MM.1S (cell line): ENCODE measurements at regions not wholly inside any gene's neighbourhood (a gene's known extent, or its start where the extent isn't known, plus 50 kb on each side); places are given as distances from the start of the nearest gene placed in this dataset.

Experiments
- DNase-seq: peaks from one replicate; pipeline ENCODE4 v3.0.0-alpha.2; 2015
- H2AFZ ChIP-seq: fragments of 300-600 bp; sonication (generic); 2 replicates; pipeline ENCODE4 v1.6.0; 2016; ENCODE audit warnings: antibody characterized with exemption, low read length
- H3F3A ChIP-seq: fragments of 300-600 bp; sonication (generic); 2 replicates; pipeline ENCODE4 v1.6.1; 2016; ENCODE audit warnings: mild to moderate bottlenecking, antibody characterized with exemption, low read length, moderate library complexity, mixed read lengths; ENCODE audit not compliant: insufficient read depth
- H3K27ac ChIP-seq: fragments of 300-600 bp; sonication (generic); 2 replicates; pipeline ENCODE4 v1.5.1; 2016; ENCODE audit warnings: mild to moderate bottlenecking, low read length
- H3K27me3 ChIP-seq: fragments of 300-600 bp; sonication (generic); replicated peaks from 2 replicates; pipeline ENCODE4 v1.6.0; 2016; ENCODE audit warnings: low read length; ENCODE audit not compliant: insufficient read depth
- H3K36me3 ChIP-seq: fragments of 300-600 bp; sonication (generic); replicated peaks from 2 replicates; pipeline ENCODE4 v1.6.1; 2016; ENCODE audit warnings: mild to moderate bottlenecking, low read length, mixed read lengths; ENCODE audit not compliant: insufficient read depth
- H3K4me1 ChIP-seq: fragments of 300-600 bp; sonication (generic); 2 replicates; pipeline ENCODE4 v1.6.1; 2016; ENCODE audit warnings: low read length, mixed read lengths
- H3K4me2 ChIP-seq: fragments of 300-600 bp; sonication (generic); 2 replicates; pipeline ENCODE4 v1.6.0; 2016; ENCODE audit warnings: low read depth, low read length
- H3K4me3 ChIP-seq: fragments of 300-600 bp; sonication (generic); 2 replicates; pipeline ENCODE4 v1.5.1; 2016; ENCODE audit warnings: low read length, mixed read lengths
- H3K79me2 ChIP-seq: fragments of 300-600 bp; sonication (generic); 2 replicates; pipeline ENCODE4 v1.6.1; 2016; ENCODE audit warnings: mixed run types, low read length, mixed read lengths
- H3K9ac ChIP-seq: fragments of 300-600 bp; sonication (generic); 2 replicates; pipeline ENCODE4 v1.6.1; 2016; ENCODE audit warnings: low read length, mixed read lengths
- H3K9me2 ChIP-seq: fragments of 300-600 bp; sonication (generic); replicated peaks from 2 replicates; pipeline ENCODE4 v1.6.1; 2016; ENCODE audit warnings: mild to moderate bottlenecking, low read length, mixed read lengths; ENCODE audit not compliant: insufficient read depth
- H3K9me3 ChIP-seq: fragments of 300-600 bp; sonication (generic); replicated peaks from 2 replicates; pipeline ENCODE4 v1.6.1; 2016; ENCODE audit warnings: mild to moderate bottlenecking, low read length, mixed read lengths; ENCODE audit not compliant: insufficient read depth
- H4K20me1 ChIP-seq: fragments of 300-600 bp; sonication (generic); 2 replicates; pipeline ENCODE4 v1.6.1; 2016; ENCODE audit warnings: mild to moderate bottlenecking, low read length, moderate library complexity, mixed read lengths; ENCODE audit not compliant: insufficient read depth
- EZH2 ChIP-seq: fragments of 300-600 bp; sonication (generic); optimal IDR thresholded peaks from 2 replicates; pipeline ENCODE3; 2017; ENCODE audit warnings: low read depth, mild to moderate bottlenecking, antibody characterized with exemption, low read length, mixed read lengths
- EZH2phosphoT487 ChIP-seq: fragments of 300-600 bp; sonication (generic); IDR thresholded peaks from 2 replicates; pipeline ENCODE4 v1.6.1; 2018; ENCODE audit warnings: antibody characterized with exemption, low read length
- TF ChIP-seq, protein P1 (sequence below): fragments of 300-600 bp; sonication (generic); IDR thresholded peaks from 2 replicates; pipeline ENCODE4 v1.5.1; 2016; ENCODE audit warnings: antibody characterized with exemption, low read length, mixed read lengths

DNA sequence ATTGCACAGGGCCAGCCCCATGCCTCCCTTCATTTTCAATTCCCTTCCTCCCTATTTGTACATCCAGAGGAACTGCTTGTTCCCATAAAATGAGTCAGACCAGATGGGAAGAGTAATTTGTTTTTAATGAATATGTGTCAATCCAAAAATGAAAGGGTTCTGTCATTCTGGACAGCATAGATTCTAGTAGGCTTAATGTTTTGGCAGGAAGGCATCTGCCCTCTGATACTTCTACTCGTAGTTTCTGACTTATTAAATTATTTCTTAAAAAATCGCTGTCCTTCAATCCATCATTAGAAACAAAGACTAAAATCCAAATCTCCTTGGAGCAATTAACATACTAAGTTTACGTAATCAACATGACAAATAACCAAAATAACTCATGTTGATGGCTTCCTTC lies 665.5 kb downstream of the TENT5A start:
- Histone ChIP-seq H3K9me2 (no peaks in the 10 kb centered on the region), H3F3A (no peaks in the 10 kb centered on the region), H3K4me2 (no peak overlapping the region), H3K4me3 (no peak overlapping the region), H4K20me1 (no peaks in the 10 kb centered on the region), H3K79me2 (no peaks in the 10 kb centered on the region), H3K4me1 (no peaks in the 10 kb centered on the region), H3K27me3 (no peaks in the 10 kb centered on the region), H3K36me3 (no peaks in the 10 kb centered on the region), H3K9ac (no peak overlapping the region), H2AFZ (no peak overlapping the region), H3K9me3 (no peaks in the 10 kb centered on the region), H3K27ac (no peak overlapping the region)
- DNase-seq: no peak
- no peak for TF ChIP-seq EZH2
- no peak for TF ChIP-seq EZH2phosphoT487
- TF ChIP-seq, protein P1, sequence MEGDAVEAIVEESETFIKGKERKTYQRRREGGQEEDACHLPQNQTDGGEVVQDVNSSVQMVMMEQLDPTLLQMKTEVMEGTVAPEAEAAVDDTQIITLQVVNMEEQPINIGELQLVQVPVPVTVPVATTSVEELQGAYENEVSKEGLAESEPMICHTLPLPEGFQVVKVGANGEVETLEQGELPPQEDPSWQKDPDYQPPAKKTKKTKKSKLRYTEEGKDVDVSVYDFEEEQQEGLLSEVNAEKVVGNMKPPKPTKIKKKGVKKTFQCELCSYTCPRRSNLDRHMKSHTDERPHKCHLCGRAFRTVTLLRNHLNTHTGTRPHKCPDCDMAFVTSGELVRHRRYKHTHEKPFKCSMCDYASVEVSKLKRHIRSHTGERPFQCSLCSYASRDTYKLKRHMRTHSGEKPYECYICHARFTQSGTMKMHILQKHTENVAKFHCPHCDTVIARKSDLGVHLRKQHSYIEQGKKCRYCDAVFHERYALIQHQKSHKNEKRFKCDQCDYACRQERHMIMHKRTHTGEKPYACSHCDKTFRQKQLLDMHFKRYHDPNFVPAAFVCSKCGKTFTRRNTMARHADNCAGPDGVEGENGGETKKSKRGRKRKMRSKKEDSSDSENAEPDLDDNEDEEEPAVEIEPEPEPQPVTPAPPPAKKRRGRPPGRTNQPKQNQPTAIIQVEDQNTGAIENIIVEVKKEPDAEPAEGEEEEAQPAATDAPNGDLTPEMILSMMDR: no peak

DNA sequence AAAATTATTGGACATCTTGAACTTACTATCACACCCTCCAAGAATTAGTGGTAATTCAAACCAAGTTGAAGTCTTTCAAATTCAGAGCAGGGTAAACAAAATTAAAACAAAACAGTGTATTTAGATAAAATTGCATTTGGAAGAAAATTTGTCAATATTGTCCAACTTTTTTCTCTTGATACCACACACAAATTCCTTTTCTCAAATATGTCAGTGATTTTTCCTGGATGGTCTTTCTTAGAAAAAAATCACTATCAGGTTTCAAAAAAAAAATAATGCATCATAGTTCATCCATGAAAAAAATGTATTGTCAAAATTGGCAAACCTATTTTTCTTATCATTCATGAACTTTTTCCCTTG lies 667.1 kb downstream of the TENT5A start:
- Histone ChIP-seq H3K9ac (no peak overlapping the region), H3F3A (no peaks in the 10 kb centered on the region), H2AFZ (no peak overlapping the region), H3K4me2 (no peak overlapping the region), H3K4me1 (no peaks in the 10 kb centered on the region), H3K9me3 (no peaks in the 10 kb centered on the region), H3K36me3 (no peaks in the 10 kb centered on the region), H3K79me2 (no peaks in the 10 kb centered on the region), H3K27ac (no peak overlapping the region), H3K9me2 (no peaks in the 10 kb centered on the region), H4K20me1 (no peaks in the 10 kb centered on the region), H3K27me3 (no peaks in the 10 kb centered on the region), H3K4me3 (no peak overlapping the region)
- TF ChIP-seq EZH2: no peak
- no peak for TF ChIP-seq EZH2phosphoT487
- TF ChIP-seq, protein P1: no peak
- DNase-seq: no peak

- Histone ChIP-seq H3K4me2 (no peak overlapping the region), H4K20me1 (no peaks in the 10 kb centered on the region), H3K9me3 (no peaks in the 10 kb centered on the region), H3K27ac (no peak overlapping the region), H2AFZ (no peak overlapping the region), H3K36me3 (no peaks in the 10 kb centered on the region), H3K9me2 (no peaks in the 10 kb centered on the region), H3K79me2 (no peaks in the 10 kb centered on the region), H3F3A (no peaks in the 10 kb centered on the region), H3K4me1 (no peaks in the 10 kb centered on the region), H3K4me3 (no peak overlapping the region), H3K9ac (no peak overlapping the region), H3K27me3 (no peaks in the 10 kb centered on the region)
- TF ChIP-seq EZH2 (no peak), EZH2phosphoT487 (no peak)
- TF ChIP-seq, protein P1: no peak
- no peak for DNase-seq
These were observed 667.6 kb downstream of the TENT5A start for GRCh38 chr6:81084776-81085430.
